Stomach (tissue), 8 donors: ENCODE measurements at regions not wholly inside any gene's neighbourhood (a gene's known extent, or its start where the extent isn't known, plus 50 kb on each side); places are given as distances from the start of the nearest gene placed in this dataset.
"Not testable (repeated sequence)": the region's sequence is repeated elsewhere in the genome, so short reads cannot be mapped to it uniquely, and the experiment has no call there.

Source experiments
- DNase-seq, 2 donors: peaks; one replicate each; pipeline versions ENCODE4 v3.0.0 to v3.0.0-alpha.2; 2013 to 2019
- H3K27ac ChIP-seq, 5 donors: fragments of 200-600 bp in 4 of 5; sonication (generic) in 4 of 5; one replicate each; pipeline ENCODE4 v1.5.1; 2013 to 2019; ENCODE audit warnings: mild to moderate bottlenecking in 1 of 5, moderate library complexity in 1 of 5
- H3K27me3 ChIP-seq, 3 donors: fragments of 200-600 bp; sonication (generic); one replicate each; pipeline ENCODE4 v1.5.1; 2017 to 2019; ENCODE audit warnings: mixed run types in 1 of 3
- H3K36me3 ChIP-seq, 4 donors: fragments of 200-600 bp; sonication (generic); 1 replicate in 3 of 4; 2 replicates in 1 of 4; pipeline ENCODE4 v1.5.1; 2016 to 2019
- H3K4me1 ChIP-seq, 4 donors: fragments of 200-600 bp; sonication (generic); one replicate each; pipeline ENCODE4 v1.5.1; 2016 to 2019
- H3K4me3 ChIP-seq, 4 donors: fragments of 200-600 bp; sonication (generic) in 3 of 4; one replicate each; pipeline ENCODE4 v1.5.1; 2016 to 2019; ENCODE audit warnings: mild to moderate bottlenecking in 1 of 4
- H3K9me3 ChIP-seq, 4 donors: fragments of 200-600 bp; sonication (generic); one replicate each; pipeline ENCODE4 v1.5.1; 2016 to 2019
- EP300 ChIP-seq: sonication (generic); formaldehyde crosslinking; IDR thresholded peaks from one replicate; pipeline ENCODE4 v1.6.1; 2017; ENCODE audit warnings: antibody characterized with exemption
- POLR2A ChIP-seq, 4 donors: fragments of 450-650 bp; IDR thresholded peaks; one replicate each; pipeline ENCODE4 v1.6.1; 2016; ENCODE audit warnings: antibody characterized with exemption in 4 of 4, control low read depth in 2 of 4, mild to moderate bottlenecking in 1 of 4, moderate library complexity in 1 of 4
- POLR2AphosphoS5 ChIP-seq, 3 donors: sonication (generic); formaldehyde crosslinking; IDR thresholded peaks; one replicate each; pipeline ENCODE4 v1.6.1; 2016; ENCODE audit warnings: antibody characterized with exemption in 3 of 3
- WGBS, 5 donors: extraction: QIAGEN DNeasy Blood & Tissue Kit in 3 of 5; methylation state at CpG; one replicate each; pipeline versions ENCODE4 v1.1.5 to v1.1.7; 2013 to 2018; 5-methylcytosine and 5-hydroxymethylcytosine counted together
- intact Hi-C: fragments of 100-400 bp; cut with DNase I; formaldehyde crosslinking; loops from one replicate; pipeline ENCODE4 v1.15.1; 2023; ENCODE audit warnings: low total_unique reads
- TF ChIP-seq, protein P1 (sequence below), 7 experiments: fragments of 450-650 bp in 4 of 7; fragments of 200-600 bp in 3 of 7; sonication (generic) in 3 of 7; IDR thresholded peaks; one replicate each; pipeline ENCODE4 v1.5.1; 2016 to 2019; ENCODE audit warnings: antibody characterized with exemption in 7 of 7, control low read depth in 2 of 7, mild to moderate bottlenecking in 1 of 7
- donor health status: healthy with polysubstance abuse.
- donor health status: Bipolar disorder and iron deficiency.
- donor health status: healthy.

DNA sequence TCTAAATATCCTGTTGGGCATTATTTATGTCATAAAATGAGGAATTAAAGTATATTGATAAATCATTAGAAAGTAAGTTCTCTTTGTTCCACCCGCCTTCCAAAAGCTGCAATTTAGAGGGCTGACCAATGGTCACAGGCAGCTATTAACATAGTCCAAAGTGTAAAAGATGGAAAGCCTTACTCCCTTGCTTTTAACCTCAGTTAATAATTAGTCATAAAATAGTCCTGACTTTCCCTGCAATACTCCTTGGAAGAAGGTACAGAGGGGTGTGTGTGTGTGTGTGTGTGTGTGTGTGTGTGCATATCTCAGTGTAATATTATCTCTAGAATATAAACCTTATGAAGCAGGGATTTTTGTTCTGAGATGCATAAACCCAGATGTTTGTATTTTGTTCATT lies 275.4 kb downstream of the FAT4 start:
- no peak for DNase-seq
- no peaks in the 10 kb centered on the region for H3K4me1 ChIP-seq
- H3K27ac ChIP-seq, result no peak overlapping the region
- TF ChIP-seq, protein P1, sequence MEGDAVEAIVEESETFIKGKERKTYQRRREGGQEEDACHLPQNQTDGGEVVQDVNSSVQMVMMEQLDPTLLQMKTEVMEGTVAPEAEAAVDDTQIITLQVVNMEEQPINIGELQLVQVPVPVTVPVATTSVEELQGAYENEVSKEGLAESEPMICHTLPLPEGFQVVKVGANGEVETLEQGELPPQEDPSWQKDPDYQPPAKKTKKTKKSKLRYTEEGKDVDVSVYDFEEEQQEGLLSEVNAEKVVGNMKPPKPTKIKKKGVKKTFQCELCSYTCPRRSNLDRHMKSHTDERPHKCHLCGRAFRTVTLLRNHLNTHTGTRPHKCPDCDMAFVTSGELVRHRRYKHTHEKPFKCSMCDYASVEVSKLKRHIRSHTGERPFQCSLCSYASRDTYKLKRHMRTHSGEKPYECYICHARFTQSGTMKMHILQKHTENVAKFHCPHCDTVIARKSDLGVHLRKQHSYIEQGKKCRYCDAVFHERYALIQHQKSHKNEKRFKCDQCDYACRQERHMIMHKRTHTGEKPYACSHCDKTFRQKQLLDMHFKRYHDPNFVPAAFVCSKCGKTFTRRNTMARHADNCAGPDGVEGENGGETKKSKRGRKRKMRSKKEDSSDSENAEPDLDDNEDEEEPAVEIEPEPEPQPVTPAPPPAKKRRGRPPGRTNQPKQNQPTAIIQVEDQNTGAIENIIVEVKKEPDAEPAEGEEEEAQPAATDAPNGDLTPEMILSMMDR (IDR thresholded peaks at IDR 0.05), result no peak
- TF ChIP-seq EP300, result no peak
- TF ChIP-seq POLR2A (IDR thresholded peaks at IDR 0.05), result no peak
- no peak for TF ChIP-seq POLR2AphosphoS5 (IDR thresholded peaks at IDR 0.05)
- WGBS, 5 donors, result 51 to 87% (median 71%) methylated on average over 1 of the region's 1 CpG
- H3K36me3 ChIP-seq, result no peaks in the 10 kb centered on the region
- H3K9me3 ChIP-seq, result no peaks in the 10 kb centered on the region
- intact Hi-C loops, result no loop called here
- no peaks in the 10 kb centered on the region for H3K27me3 ChIP-seq
- no peak overlapping the region for H3K4me3 ChIP-seq

- Histone ChIP-seq H3K9me3 (no peaks in the 10 kb centered on the region), H3K36me3 (no peaks in the 10 kb centered on the region), H3K4me1 (no peaks in the 10 kb centered on the region), H3K27ac (no peak overlapping the region), H3K27me3 (no peaks in the 10 kb centered on the region), H3K4me3 (no peak overlapping the region)
- no peak for DNase-seq
- intact Hi-C loops, result no loop called here
- WGBS, 5 donors, result 92 to 96% (median 93%) methylated on average over 8 of the region's 8 CpGs
- TF ChIP-seq EP300, result no peak
- TF ChIP-seq, protein P1 (IDR thresholded peaks at IDR 0.05), result no peak
- TF ChIP-seq POLR2A (IDR thresholded peaks at IDR 0.05), result no peak
- TF ChIP-seq POLR2AphosphoS5 (IDR thresholded peaks at IDR 0.05), result no peak
Measured at GRCh38 chr4:125591290-125591689, 276.5 kb downstream of the FAT4 start.

DNA sequence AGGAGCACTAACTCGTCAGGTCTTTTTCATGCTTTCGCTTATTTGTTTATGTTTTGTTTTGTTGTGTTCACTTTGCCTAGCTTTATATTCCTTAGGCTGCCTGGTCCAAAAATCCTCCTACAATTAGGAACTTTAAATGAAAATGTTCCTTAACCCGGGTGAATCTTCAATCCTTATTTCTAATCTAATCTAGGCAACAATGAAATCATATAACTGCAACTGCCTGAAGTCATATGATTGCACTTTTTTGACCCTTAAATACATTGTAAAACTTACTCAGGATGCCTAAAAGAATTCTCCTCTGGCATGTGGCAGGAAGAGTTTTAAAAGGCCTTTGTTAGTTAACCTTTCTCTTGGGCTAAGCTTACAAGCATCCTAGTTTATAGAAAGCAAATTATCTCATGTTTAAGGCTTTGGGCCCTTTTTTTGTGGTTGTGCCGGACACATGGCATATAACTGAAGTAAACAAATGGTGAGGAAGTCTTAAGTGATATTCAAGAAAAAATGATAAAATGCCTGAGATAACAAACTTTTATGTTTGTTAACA lies 279.4 kb downstream of the FAT4 start:
- H3K9me3 ChIP-seq, result no peaks in the 10 kb centered on the region
- 72 to 83% (median 77%) methylated on average over 4 of the region's 4 CpGs for WGBS, 5 donors
- TF ChIP-seq, protein P1 (IDR thresholded peaks at IDR 0.05), result no peak
- no peak for TF ChIP-seq POLR2A (IDR thresholded peaks at IDR 0.05)
- no peak for TF ChIP-seq EP300
- no peak for TF ChIP-seq POLR2AphosphoS5 (IDR thresholded peaks at IDR 0.05)
- H3K27me3 ChIP-seq, result no peaks in the 10 kb centered on the region
- intact Hi-C loops, result no loop called here
- no peak overlapping the region for H3K4me3 ChIP-seq
- H3K27ac ChIP-seq, result no peak overlapping the region
- H3K36me3 ChIP-seq, result no peaks in the 10 kb centered on the region
- H3K4me1 ChIP-seq, result no peaks in the 10 kb centered on the region
- no peak for DNase-seq

DNA sequence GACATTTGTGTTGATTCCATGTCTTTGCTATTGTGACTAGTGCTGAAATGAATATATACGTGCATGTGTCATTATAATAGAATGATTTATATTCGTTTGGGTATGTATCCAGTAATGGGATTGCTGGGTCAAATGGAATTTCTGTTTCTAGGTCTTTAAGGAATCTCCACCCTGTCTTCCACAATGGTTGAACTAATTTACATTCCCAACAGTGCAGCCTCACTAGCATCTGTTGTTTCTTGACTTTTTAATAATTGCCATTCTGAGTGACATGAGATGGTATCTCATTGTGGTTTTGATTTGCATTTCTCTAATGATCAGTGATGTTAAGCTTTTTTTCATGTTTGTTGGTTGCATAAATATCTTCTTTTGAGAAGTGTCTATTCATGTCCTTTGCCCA lies 291.2 kb downstream of the FAT4 start:
- DNase-seq, intact Hi-C loops, H3K36me3 ChIP-seq, H3K27me3 ChIP-seq, H3K9me3 ChIP-seq, H3K4me3 ChIP-seq, H3K4me1 ChIP-seq, H3K27ac ChIP-seq: not testable (repeated sequence)
- 81 to 93% (median 84%) methylated on average over 2 of the region's 2 CpGs for WGBS, 5 donors

DNA sequence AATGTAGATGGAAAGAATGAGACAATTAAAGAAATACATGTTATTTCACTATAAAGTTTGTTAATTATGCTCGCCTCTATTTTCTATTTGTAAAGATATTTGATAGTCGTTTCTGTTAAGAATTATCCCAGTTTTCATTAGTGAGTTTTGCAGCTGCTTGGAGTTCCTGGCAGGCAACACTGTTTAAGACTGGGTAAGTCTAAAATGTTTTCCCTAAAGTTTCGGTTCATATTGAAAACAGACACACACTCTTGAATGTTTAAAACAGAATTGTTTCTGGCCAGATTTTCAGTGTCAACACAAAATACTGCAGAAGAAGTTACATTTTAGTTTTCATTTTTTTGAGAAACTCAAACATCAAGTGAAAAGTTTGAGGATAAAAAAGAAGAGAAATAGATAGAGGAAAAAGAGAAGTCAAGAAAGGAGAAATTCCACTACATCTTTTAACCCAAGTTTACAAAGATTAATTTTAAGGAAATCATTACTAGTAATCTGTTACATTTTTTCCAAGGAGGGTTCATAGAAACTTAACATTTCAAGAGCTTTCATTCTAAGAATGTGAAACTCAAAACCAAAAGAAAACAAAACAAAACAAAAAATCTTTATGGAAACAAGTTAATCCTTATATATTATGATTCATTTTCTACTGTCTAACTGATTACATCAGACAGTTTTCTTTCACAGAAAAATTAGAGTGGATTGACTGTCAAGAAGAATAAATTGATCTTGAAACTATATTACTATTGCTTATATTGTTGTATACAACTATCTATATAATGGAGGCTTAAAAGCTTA lies 305.5 kb downstream of the FAT4 start:
- Histone ChIP-seq H3K4me1 (no peaks in the 10 kb centered on the region), H3K27ac (no peak overlapping the region), H3K27me3 (no peaks in the 10 kb centered on the region), H3K36me3 (no peaks in the 10 kb centered on the region), H3K4me3 (no peak overlapping the region), H3K9me3 (no peaks in the 10 kb centered on the region)
- peak in 1 of 2 donors; percentile 43 for DNase-seq
- WGBS, 5 donors, result 45 to 73% (median 68%) methylated on average over 3 of the region's 3 CpGs
- intact Hi-C loops, result no loop called here
- TF ChIP-seq EP300, result no peak
- TF ChIP-seq, protein P1 (IDR thresholded peaks at IDR 0.05), result no peak
- no peak for TF ChIP-seq POLR2A (IDR thresholded peaks at IDR 0.05)
- TF ChIP-seq POLR2AphosphoS5 (IDR thresholded peaks at IDR 0.05), result no peak
